ENCODE measurements at regions not wholly inside any gene's neighbourhood (a gene's known extent, or its start where the extent isn't known, plus 50 kb on each side); places are given as distances from the start of the nearest gene placed in this dataset.

DNA sequence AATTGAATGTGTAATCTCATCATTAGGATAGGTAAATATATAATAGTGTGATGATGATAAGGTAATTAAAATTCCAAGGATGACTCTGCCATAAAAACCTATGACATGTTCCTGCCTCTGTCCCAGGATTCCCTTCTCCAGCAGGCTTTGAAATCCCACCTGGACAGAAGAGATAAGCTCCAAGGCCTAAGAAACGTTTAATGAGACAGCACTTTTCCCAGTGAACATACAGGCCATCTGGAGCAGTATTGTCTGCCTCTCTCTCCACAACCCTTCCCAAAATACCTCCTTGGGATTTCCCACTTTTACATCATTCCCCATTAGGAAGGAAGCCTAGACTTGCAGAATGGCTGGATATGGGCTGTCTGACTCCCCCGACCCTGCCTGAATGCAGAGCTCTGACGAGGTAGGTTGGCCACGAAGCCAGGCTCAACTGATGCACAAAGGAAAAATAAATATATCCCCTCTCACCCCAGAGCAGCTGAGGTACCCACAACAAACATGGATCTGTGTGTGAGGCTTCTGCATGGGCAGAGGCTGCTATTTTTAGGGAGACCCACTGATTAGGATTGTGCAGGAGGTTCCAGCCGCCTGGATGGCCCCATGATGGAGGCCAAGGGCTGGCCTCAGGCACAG, 71.0 kb downstream of the TMPRSS5 start:
- Mint-ChIP-seq H3K27me3 (ENCODE audit: low read depth) (peaks cover 7% of the 10 kb centered on the region), H3K9me3 (peaks cover 4% of the 10 kb centered on the region), H3K36me3 (ENCODE audit: insufficient read depth) (no peaks in the 10 kb centered on the region), H3K4me3 (no peak overlapping the region), H3K4me1 (ENCODE audit: low read depth) (no peaks in the 10 kb centered on the region)
- ATAC-seq (no peak), DNase-seq (no peak)

DNA sequence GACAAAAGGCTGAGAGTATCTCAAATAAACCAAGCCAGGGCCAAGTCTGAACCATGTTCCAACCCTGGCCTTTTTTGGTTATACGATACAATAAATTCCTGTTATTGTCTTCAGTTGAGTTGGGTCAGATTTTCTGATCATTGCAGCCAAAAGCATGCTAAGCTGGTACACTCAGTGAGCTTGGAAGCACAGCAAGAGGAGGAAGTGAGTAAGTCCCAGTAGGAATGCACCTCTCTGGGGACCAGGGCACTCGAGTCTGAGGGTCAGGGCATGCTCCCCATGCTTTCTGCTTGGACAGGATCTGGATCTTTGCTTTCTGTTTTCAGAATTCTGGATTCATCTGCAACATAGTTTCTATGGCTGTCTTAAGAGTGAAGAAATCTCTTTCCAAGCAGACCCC, 73.1 kb downstream of the TMPRSS5 start:
- Mint-ChIP-seq H3K9me3 (peaks cover 4% of the 10 kb centered on the region), H3K36me3 (ENCODE audit: insufficient read depth) (no peaks in the 10 kb centered on the region)

DNA sequence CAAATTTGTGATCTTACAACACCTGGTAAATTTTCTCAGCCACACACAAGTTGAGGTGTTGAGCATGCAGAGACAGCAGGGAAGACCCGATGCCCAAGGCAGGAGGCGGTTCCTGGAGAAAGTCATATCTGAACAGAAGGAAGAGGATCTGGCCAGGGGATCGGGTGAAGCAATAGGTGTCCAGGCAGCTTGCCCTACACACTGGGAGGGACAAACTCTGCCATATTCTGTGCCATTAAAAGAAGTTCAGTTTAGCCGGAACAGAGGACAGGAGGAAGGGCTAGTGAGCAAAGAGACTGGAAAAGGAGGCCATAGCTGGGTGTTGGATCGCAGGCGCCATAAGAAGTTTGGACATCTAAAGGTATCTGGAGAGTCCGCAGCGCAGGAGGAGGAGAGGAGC, 76.5 kb downstream of the TMPRSS5 start:
- no peak for DNase-seq
- Mint-ChIP-seq H3K4me3 (no peak overlapping the region), H3K36me3 (ENCODE audit: insufficient read depth) (no peaks in the 10 kb centered on the region), H3K4me1 (ENCODE audit: low read depth) (no peaks in the 10 kb centered on the region), H3K27me3 (ENCODE audit: low read depth) (peaks cover 8% of the 10 kb centered on the region), H3K9me3 (no peaks in the 10 kb centered on the region)
- no peak for ATAC-seq

More for the DNA sequence above, 73.1 kb downstream of the TMPRSS5 start:
- no peak overlapping the region for H3K4me3 Mint-ChIP-seq
- no peak for DNase-seq
- no peaks in the 10 kb centered on the region for H3K4me1 Mint-ChIP-seq (ENCODE audit: low read depth)
- ATAC-seq = no peak
- H3K27me3 Mint-ChIP-seq (ENCODE audit: low read depth) = peaks cover 10% of the 10 kb centered on the region

DNA sequence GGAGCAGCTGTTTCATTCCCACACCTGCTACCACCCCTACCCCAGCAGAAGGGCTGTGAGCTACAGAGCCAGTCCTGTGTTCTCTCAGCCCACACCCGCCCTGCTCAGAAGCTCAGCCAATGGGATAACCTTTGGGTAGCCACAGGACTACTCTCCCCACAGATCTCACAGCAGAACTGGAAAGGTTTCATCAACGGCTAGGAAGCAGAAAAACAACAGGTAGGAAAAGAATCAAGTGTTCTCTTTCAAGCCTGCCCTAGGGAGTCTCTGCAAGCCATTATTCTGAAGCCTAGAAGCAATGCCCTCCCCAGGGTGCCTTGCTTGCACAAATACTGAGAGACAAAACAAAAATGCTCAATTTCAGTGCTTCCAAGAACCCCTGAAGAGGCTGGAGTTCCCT, 77.2 kb downstream of the TMPRSS5 start:
- Mint-ChIP-seq H3K4me1 (ENCODE audit: low read depth) (no peaks in the 10 kb centered on the region), H3K36me3 (ENCODE audit: insufficient read depth) (no peaks in the 10 kb centered on the region), H3K27me3 (ENCODE audit: low read depth) (peaks cover 8% of the 10 kb centered on the region), H3K4me3 (no peak overlapping the region), H3K9me3 (no peaks in the 10 kb centered on the region)
- no peak for ATAC-seq
- no peak for DNase-seq

DNA sequence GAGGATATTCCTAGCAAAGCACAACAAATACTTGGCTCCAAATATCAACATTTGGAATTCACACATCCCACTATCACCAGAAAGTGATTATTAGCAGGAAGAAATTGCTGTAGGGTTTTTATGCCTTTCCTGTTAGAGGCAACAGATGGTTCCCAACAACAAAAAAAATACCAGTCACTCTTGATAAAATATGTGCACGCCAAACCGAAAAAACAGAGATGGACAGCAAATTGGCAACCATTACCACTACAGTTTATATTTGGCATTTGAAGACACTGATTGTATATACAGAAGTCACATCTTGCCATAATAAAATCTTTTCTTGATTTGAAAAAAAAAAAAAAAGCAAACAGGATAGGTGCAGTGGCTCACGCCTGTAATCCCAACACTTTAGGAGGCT, 78.2 kb downstream of the TMPRSS5 start:
- DNase-seq = no peak
- H3K36me3 Mint-ChIP-seq (ENCODE audit: insufficient read depth) = no peaks in the 10 kb centered on the region
- H3K4me1 Mint-ChIP-seq (ENCODE audit: low read depth) = no peaks in the 10 kb centered on the region
- no peaks in the 10 kb centered on the region for H3K9me3 Mint-ChIP-seq
- H3K4me3 Mint-ChIP-seq = no peak overlapping the region
- H3K27me3 Mint-ChIP-seq (ENCODE audit: low read depth) = peaks cover 8% of the 10 kb centered on the region
- no peak for ATAC-seq

DNA sequence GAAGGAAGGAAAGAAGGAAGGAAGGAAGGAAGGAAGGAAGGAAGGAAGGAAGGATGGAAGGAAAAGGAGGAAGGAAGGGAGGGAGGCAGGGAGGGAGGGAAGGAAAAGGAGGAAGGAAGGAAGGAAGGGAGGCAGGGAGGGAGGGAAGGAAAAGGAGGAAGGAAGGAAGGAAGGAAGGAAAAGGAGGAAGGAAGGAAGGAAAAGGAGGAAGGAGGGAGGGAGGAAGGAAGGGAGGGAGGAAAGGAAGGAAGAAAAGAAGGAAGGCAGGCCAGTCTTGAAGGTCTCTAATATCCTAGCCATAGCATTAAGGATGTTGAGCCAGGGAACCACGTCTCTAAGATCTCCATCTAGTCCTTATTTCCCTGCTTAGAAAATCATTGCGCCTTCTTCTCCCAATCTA, 78.8 kb downstream of the TMPRSS5 start:
- no peak for DNase-seq
- Mint-ChIP-seq H3K9me3 (no peaks in the 10 kb centered on the region), H3K27me3 (ENCODE audit: low read depth) (peaks cover 9% of the 10 kb centered on the region), H3K4me3 (no peak overlapping the region), H3K36me3 (ENCODE audit: insufficient read depth) (no peaks in the 10 kb centered on the region), H3K4me1 (ENCODE audit: low read depth) (no peaks in the 10 kb centered on the region)
- no peak for ATAC-seq

DNA sequence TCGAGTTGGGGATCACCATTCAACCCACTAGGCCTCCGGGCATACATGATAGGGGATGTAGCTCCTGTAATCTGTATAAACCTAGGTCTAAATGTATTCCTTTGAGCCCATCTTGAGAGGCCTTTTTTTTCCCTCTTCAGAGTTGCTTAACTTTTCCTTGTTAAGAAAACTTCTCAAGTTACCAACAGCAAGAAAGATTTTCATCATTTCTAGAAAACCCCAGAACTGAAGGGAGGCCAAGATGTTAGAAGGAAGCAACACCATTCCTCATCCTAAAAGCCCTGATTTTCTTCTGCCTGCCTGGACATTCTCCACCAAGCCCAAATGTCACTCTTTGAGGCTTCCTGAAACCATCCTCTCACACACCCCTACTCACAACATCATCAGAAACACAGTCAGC, 79.4 kb downstream of the TMPRSS5 start:
- ATAC-seq (no peak), DNase-seq (no peak)
- Mint-ChIP-seq H3K9me3 (no peaks in the 10 kb centered on the region), H3K4me1 (ENCODE audit: low read depth) (no peaks in the 10 kb centered on the region), H3K4me3 (no peak overlapping the region), H3K36me3 (ENCODE audit: insufficient read depth) (no peaks in the 10 kb centered on the region), H3K27me3 (ENCODE audit: low read depth) (peaks cover 10% of the 10 kb centered on the region)

DNA sequence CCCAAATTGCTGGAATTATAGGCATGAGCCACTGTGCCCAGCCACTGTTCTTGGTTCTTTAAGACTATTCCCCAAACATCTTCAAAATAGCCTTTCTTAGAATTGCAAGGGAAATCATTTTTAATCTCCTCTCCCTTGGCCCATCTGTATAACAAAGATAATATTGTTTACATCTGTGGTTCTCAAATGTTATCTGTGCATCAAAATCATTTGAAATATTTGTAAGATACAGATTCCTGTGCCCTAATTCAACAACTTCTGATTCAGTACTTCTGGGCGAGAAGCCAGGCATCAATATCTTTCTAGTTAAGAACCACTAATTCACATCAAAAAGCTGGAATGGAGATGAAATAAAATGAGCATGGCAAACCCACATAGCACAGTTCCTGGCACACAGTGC, 83.0 kb downstream of the TMPRSS5 start:
- no peak for DNase-seq
- no peaks in the 10 kb centered on the region for H3K4me1 Mint-ChIP-seq (ENCODE audit: low read depth)
- no peak overlapping the region for H3K4me3 Mint-ChIP-seq
- peaks cover 7% of the 10 kb centered on the region for H3K9me3 Mint-ChIP-seq
- H3K27me3 Mint-ChIP-seq (ENCODE audit: low read depth) = peaks cover 2% of the 10 kb centered on the region
- no peak for ATAC-seq
- no peaks in the 10 kb centered on the region for H3K36me3 Mint-ChIP-seq (ENCODE audit: insufficient read depth)

DNA sequence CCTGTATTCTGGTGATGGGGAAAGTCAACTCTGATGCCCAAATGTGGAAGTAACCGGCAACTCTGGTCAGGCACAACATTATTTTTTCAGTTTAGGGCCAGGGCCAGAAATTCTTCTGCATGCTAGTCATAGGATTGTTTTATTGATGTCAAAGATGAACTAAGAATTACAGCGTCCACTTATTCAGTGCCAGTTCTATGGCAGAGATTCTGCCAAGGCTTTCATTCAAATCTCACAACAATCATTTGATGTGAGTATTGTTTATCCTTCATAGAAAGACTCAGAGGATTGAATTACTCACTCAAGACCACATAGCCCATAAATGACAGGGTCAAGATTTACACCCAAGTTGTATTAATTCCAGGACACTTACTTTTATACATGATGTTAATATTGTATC, 87.7 kb downstream of the TMPRSS5 start:
- H3K4me3 Mint-ChIP-seq = no peak overlapping the region
- DNase-seq (no peak), ATAC-seq (no peak)
- H3K27me3 Mint-ChIP-seq (ENCODE audit: low read depth) = peaks cover 8% of the 10 kb centered on the region
- no peaks in the 10 kb centered on the region for H3K36me3 Mint-ChIP-seq (ENCODE audit: insufficient read depth)
- no peaks in the 10 kb centered on the region for H3K4me1 Mint-ChIP-seq (ENCODE audit: low read depth)
- H3K9me3 Mint-ChIP-seq = peaks cover 7% of the 10 kb centered on the region

DNA sequence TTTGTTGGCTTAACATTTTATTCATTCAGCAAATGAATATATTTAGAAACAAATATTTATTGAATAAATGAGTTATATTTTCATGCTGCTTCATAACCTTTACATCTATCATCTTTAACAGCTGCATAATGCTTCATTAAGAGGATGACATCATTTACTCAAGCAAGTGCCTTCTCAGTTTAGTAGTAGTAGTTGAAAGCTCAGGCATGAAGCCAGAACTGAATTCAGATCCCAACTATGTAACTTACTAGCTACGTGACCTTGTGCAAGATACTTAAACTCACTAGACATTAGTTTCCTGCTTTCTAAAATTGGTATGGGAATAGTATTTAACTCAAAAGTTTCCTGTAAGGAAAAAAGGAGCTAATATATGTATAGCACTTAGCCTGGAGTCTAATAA, 90.3 kb downstream of the TMPRSS5 start:
- peaks cover 7% of the 10 kb centered on the region for H3K9me3 Mint-ChIP-seq
- DNase-seq (no peak), ATAC-seq (no peak)
- H3K4me1 Mint-ChIP-seq (ENCODE audit: low read depth) = no peaks in the 10 kb centered on the region
- H3K27me3 Mint-ChIP-seq (ENCODE audit: low read depth) = peaks cover 5% of the 10 kb centered on the region
- no peaks in the 10 kb centered on the region for H3K36me3 Mint-ChIP-seq (ENCODE audit: insufficient read depth)
- no peak overlapping the region for H3K4me3 Mint-ChIP-seq

DNA sequence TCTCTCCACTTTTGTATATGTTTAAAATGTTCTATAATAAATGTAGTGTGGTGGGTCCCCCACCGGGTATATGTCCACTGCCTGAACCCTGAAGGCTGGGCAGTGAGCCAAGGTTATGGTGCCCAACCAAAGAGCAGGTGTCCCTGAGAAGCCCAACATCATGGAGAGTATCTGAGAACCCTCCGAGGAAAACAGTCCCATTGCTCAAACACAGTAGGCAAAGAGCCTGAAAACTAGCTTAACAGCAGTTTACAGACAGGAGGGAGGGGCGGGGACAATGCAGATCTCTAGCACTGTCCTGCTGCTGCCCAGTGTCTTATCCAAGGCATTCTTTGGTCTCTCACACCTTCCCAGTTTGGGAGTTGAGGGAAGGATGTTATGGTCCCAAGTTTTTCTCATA, 91.0 kb downstream of the TMPRSS5 start:
- peaks cover 7% of the 10 kb centered on the region for H3K9me3 Mint-ChIP-seq
- H3K4me3 Mint-ChIP-seq = no peak overlapping the region
- ATAC-seq (no peak), DNase-seq (no peak)
- H3K4me1 Mint-ChIP-seq (ENCODE audit: low read depth) = no peaks in the 10 kb centered on the region
- peaks cover 5% of the 10 kb centered on the region for H3K27me3 Mint-ChIP-seq (ENCODE audit: low read depth)
- no peaks in the 10 kb centered on the region for H3K36me3 Mint-ChIP-seq (ENCODE audit: insufficient read depth)

DNA sequence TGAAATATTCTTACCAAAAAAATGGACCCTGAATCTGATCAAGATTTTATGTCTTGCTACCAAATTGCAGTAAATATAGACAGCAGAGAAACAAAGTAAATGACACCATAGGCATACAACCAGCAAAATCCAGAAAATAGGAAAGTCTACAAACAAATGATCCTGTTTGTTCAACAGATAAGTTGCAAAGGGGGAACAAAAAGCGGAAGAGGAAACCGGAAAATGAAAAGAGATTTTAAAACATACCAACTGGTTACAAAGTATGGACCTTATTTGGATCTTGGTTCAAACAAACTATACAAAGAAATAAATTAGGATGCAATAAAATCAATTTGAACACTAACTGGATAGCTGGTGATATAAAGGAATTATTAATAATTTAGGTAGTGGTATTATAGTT, 92.0 kb downstream of the TMPRSS5 start:
- DNase-seq (no peak), ATAC-seq (no peak)
- Mint-ChIP-seq H3K36me3 (ENCODE audit: insufficient read depth) (no peaks in the 10 kb centered on the region), H3K27me3 (ENCODE audit: low read depth) (peaks cover 5% of the 10 kb centered on the region), H3K4me1 (ENCODE audit: low read depth) (no peaks in the 10 kb centered on the region), H3K4me3 (no peak overlapping the region), H3K9me3 (peaks cover 2% of the 10 kb centered on the region)

DNA sequence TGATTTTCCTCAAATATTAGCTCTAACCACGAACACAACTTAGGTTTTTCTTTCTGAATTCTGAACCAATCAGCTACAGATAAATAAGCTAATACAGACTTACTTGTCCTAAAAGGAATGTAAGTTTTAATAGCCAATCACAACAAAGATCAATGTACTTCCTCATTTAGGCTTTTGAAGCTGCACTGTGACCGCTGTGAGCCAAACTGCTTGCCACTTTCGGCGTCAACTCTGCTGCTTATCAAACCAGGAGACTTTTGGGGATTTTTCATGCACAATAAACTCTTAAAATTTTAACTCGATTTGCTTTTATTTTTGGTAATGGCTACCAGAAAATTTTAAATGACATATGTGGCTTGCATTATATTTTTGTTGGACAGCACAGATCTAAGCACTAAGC, 92.5 kb downstream of the TMPRSS5 start:
- DNase-seq (no peak), ATAC-seq (no peak)
- Mint-ChIP-seq H3K9me3 (no peaks in the 10 kb centered on the region), H3K36me3 (ENCODE audit: insufficient read depth) (no peaks in the 10 kb centered on the region), H3K27me3 (ENCODE audit: low read depth) (peaks cover 5% of the 10 kb centered on the region), H3K4me3 (no peak overlapping the region), H3K4me1 (ENCODE audit: low read depth) (no peaks in the 10 kb centered on the region)

DNA sequence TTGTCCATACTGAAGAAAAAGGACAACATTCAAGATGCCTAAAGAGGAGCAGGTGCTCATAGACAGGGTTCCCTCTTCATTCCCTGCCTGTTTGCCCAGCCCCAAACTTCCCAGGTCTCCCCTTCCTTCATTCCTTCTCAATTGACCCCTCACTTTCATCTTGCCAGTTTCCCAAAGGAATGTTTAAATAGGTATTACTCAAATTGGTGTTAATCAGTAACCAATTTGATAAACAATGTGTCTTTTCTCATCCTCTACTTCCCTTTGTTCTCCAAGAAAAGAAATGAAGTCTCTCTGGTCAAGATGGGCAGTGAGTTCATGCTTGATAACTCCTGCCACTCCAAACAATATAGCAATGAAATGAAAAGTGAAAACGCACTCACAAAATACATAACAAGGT, 101.9 kb downstream of the TMPRSS5 start:
- Mint-ChIP-seq H3K4me3 (no peak overlapping the region), H3K9me3 (peaks cover 12% of the 10 kb centered on the region), H3K4me1 (ENCODE audit: low read depth) (no peaks in the 10 kb centered on the region), H3K36me3 (ENCODE audit: insufficient read depth) (no peaks in the 10 kb centered on the region), H3K27me3 (ENCODE audit: low read depth) (peaks cover 9% of the 10 kb centered on the region)
- DNase-seq (no peak), ATAC-seq (no peak)

DNA sequence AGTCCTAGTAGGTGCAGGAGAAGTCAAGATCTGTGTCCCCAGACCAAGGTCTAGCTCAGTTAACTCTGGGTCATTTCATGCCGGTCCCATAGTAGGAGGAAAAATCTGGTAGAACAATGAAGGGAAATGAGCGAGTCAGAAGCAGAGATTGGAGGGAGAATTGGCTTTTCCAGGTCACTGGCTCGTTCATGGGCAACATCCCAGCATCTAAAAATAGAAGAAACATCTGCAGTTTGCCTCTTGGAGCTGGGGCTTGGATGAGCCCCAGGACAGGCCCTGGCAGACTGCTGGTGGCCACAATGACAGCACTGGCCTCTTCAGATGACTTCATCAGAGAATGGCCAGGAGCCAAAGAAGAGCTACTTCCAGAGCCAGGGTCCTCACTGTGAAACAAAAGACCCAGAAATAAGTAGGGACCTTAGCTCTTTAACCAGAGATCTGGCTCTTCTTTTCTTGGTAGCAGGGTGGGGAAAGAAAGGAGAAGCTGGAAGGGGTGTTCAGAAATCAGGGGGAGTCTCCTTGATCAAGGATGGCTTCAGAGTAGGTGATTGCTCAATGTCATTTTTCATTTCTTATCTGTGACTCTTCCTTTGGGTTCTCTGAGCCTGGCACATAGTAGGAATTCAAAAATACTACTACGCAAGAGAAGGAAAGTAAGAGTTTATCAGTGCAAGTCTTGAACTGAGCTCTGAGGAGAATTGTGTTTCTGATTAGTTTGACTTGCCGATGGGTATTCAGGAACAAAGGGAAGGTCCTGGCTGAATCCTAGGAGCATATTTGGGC, 102.6 kb downstream of the TMPRSS5 start:
- ATAC-seq (no peak), DNase-seq (no peak)
- H3K9me3 Mint-ChIP-seq = peaks cover 12% of the 10 kb centered on the region
- H3K4me3 Mint-ChIP-seq = no peak overlapping the region
- no peaks in the 10 kb centered on the region for H3K4me1 Mint-ChIP-seq (ENCODE audit: low read depth)
- no peaks in the 10 kb centered on the region for H3K36me3 Mint-ChIP-seq (ENCODE audit: insufficient read depth)
- H3K27me3 Mint-ChIP-seq (ENCODE audit: low read depth) = peaks cover 14% of the 10 kb centered on the region

Measured in activated T-cell treated with anti-CD3 and anti-CD28 coated beads, Interleukin-2, amount 50 U/mL, for 4 hours (primary cell).